ENCODE measurements at regions not wholly inside any gene's neighbourhood (a gene's known extent, or its start where the extent isn't known, plus 50 kb on each side); places are given as distances from the start of the nearest gene placed in this dataset.

- dilution Hi-C loops (cut with MboI; ENCODE audit: extremely low pct_ligation_motif_present, low sequenced_read_pairs) = no loop called here
- no TSS peak for BruUV-seq (replicated peaks)
- Histone ChIP-seq H3K27ac (ENCODE audit: insufficient read depth, low read depth, low read length) (no peak overlapping the region), H3K4me1 (ENCODE audit: control insufficient read depth, extremely low read depth, insufficient read depth, low read length) (no peaks in the 10 kb centered on the region), H3K9ac (replicated peaks; ENCODE audit: extremely low read depth, insufficient read depth, low read length) (no peak overlapping the region), H3K9me3 (replicated peaks; ENCODE audit: control insufficient read depth, insufficient read depth, low read length) (no peaks in the 10 kb centered on the region), H3K27me3 (ENCODE audit: control insufficient read depth in 2 of 2, insufficient read depth in 2 of 2, low read length in 2 of 2) (peaks cover 0 to 6% of the 10 kb centered on the region in 2 experiments), H2AFZ (ENCODE audit: low read depth, low read length) (no peak overlapping the region), H3K36me3 (ENCODE audit: control insufficient read depth in 2 of 2, extremely low read depth in 1 of 2, insufficient read depth in 2 of 2, low read length in 2 of 2) (no peaks in the 10 kb centered on the region), H3K4me3 (replicated peaks in 1 of 3; ENCODE audit: insufficient read depth in 1 of 3, low read depth in 1 of 3, low read length in 3 of 3) (no peak overlapping the region), H3K4me2 (ENCODE audit: insufficient read depth, low read length) (no peak overlapping the region), H3K9me1 (replicated peaks; ENCODE audit: control insufficient read depth, extremely low read depth, insufficient read depth, low read length) (no peaks in the 10 kb centered on the region), H4K20me1 (replicated peaks; ENCODE audit: control insufficient read depth, extremely low read depth, insufficient read depth, low read length) (no peaks in the 10 kb centered on the region), H3K79me2 (ENCODE audit: control insufficient read depth, insufficient read depth, low read length) (no peaks in the 10 kb centered on the region)
- TF ChIP-seq JUN (IDR thresholded peaks at IDR 0.05; ENCODE audit: borderline replicate concordance, insufficient read depth, insufficient read length, low read depth) (no peak), POLR2A (IDR thresholded peaks at IDR 0.05; ENCODE audit: low read depth, low read length) (no peak), MYC (IDR thresholded peaks at IDR 0.05; ENCODE audit: low read depth, low read length) (no peak), FOS (IDR thresholded peaks at IDR 0.05; ENCODE audit: borderline replicate concordance, insufficient read depth, low read length) (no peak), POLR2AphosphoS5 (IDR thresholded peaks at IDR 0.05; ENCODE audit: insufficient read depth, low read depth, low read length) (no peak), EZH2 (IDR thresholded peaks at IDR 0.05; ENCODE audit: borderline replicate concordance, low read depth, low read length, severe bottlenecking) (no peak)
- TF ChIP-seq, protein P1, sequence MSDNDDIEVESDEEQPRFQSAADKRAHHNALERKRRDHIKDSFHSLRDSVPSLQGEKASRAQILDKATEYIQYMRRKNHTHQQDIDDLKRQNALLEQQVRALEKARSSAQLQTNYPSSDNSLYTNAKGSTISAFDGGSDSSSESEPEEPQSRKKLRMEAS (IDR thresholded peaks at IDR 0.05; ENCODE audit: insufficient read depth, insufficient read length) = no peak
- intact Hi-C loops (cut with micrococcal nuclease) = no loop called here
- no peak for FAIRE-seq
- POLR2A ChIA-PET = no interaction called here
- DNase-seq (ENCODE audit: low read depth, low spot score) = no peak
- CTCF ChIA-PET = no interaction called here
These were observed 141.8 kb upstream of the KCNG1 start for GRCh38 chr20:51164731-51165130.

GRCh38 chr20:51163996-51164600 is 141.2 kb upstream of the KCNG1 start:
- intact Hi-C loops (cut with micrococcal nuclease) = no loop called here
- Histone ChIP-seq H3K27me3 (ENCODE audit: control insufficient read depth in 2 of 2, insufficient read depth in 2 of 2, low read length in 2 of 2) (peaks cover 0 to 6% of the 10 kb centered on the region in 2 experiments), H3K79me2 (ENCODE audit: control insufficient read depth, insufficient read depth, low read length) (no peaks in the 10 kb centered on the region), H3K36me3 (ENCODE audit: control insufficient read depth in 2 of 2, extremely low read depth in 1 of 2, insufficient read depth in 2 of 2, low read length in 2 of 2) (no peaks in the 10 kb centered on the region), H3K9me1 (replicated peaks; ENCODE audit: control insufficient read depth, extremely low read depth, insufficient read depth, low read length) (no peaks in the 10 kb centered on the region), H3K4me2 (ENCODE audit: insufficient read depth, low read length) (no peak overlapping the region), H3K9me3 (replicated peaks; ENCODE audit: control insufficient read depth, insufficient read depth, low read length) (no peaks in the 10 kb centered on the region), H3K4me1 (ENCODE audit: control insufficient read depth, extremely low read depth, insufficient read depth, low read length) (no peaks in the 10 kb centered on the region), H3K27ac (ENCODE audit: insufficient read depth, low read depth, low read length) (no peak overlapping the region), H3K9ac (replicated peaks; ENCODE audit: extremely low read depth, insufficient read depth, low read length) (no peak overlapping the region), H3K4me3 (replicated peaks in 1 of 3; ENCODE audit: insufficient read depth in 1 of 3, low read depth in 1 of 3, low read length in 3 of 3) (no peak overlapping the region), H2AFZ (ENCODE audit: low read depth, low read length) (no peak overlapping the region), H4K20me1 (replicated peaks; ENCODE audit: control insufficient read depth, extremely low read depth, insufficient read depth, low read length) (no peaks in the 10 kb centered on the region)
- ChIA-PET CTCF (interaction anchor here (1.8 kb wide), 1 partner anchor 22 kb away, joined by 3 read pairs; no protein-coding TSS in a partner anchor), POLR2A (no interaction called here)
- no peak for TF ChIP-seq FOS (IDR thresholded peaks at IDR 0.05; ENCODE audit: borderline replicate concordance, insufficient read depth, low read length)
- dilution Hi-C loops (cut with MboI; ENCODE audit: extremely low pct_ligation_motif_present, low sequenced_read_pairs) = no loop called here
- FAIRE-seq (no peak), DNase-seq (ENCODE audit: low read depth, low spot score) (no peak)
- BruUV-seq (replicated peaks) = no TSS peak
